OCI-LY7 (cell line): ENCODE measurements at regions not wholly inside any gene's neighbourhood (a gene's known extent, or its start where the extent isn't known, plus 50 kb on each side); places are given as distances from the start of the nearest gene placed in this dataset.

Experiments
- CTCF ChIP-seq: fragments of 200-600 bp; sonication (generic); conservative IDR thresholded peaks from 2 replicates; pipeline ENCODE4 v1.5.1; 2014; ENCODE audit warnings: mild to moderate bottlenecking, antibody characterized with exemption, low read length, moderate library complexity, mixed read lengths
- EZH2phosphoT487 ChIP-seq: fragments of 200-600 bp; sonication (generic); IDR thresholded peaks from 2 replicates; pipeline ENCODE4 v1.6.1; 2018; ENCODE audit warnings: low read depth, borderline replicate concordance, mild to moderate bottlenecking, mixed run types, antibody characterized with exemption, low read length, moderate library complexity, mixed read lengths

- TF ChIP-seq CTCF (no peak), EZH2phosphoT487 (no peak)
These were observed 861.1 kb downstream of the DACH1 start for GRCh38 chr13:71005919-71006318.
